ENCODE measurements at regions not wholly inside any gene's neighbourhood (a gene's known extent, or its start where the extent isn't known, plus 50 kb on each side); places are given as distances from the start of the nearest gene placed in this dataset.

- peaks cover 2% of the 10 kb centered on the region for H3K27me3 ChIP-seq (ENCODE audit: low read depth)
- ATAC-seq (no peak), DNase-seq (no peak)
- H3K4me3 ChIP-seq: no peak overlapping the region
- no peaks in the 10 kb centered on the region for H3K36me3 ChIP-seq
- no peaks in the 10 kb centered on the region for H3K9me3 ChIP-seq
- no peak for TF ChIP-seq CTCF (IDR thresholded peaks at IDR 0.05)
- H3K27ac ChIP-seq: no peak overlapping the region
- H3K4me1 ChIP-seq: peaks cover 17% of the 10 kb centered on the region
- intact Hi-C loops (cut with DNase I): no loop called here
Measured at GRCh38 chr4:53680598-53680997, 89.3 kb upstream of the LNX1 start.

- Histone ChIP-seq H3K9me3 (no peaks in the 10 kb centered on the region), H3K27ac (no peak overlapping the region), H3K4me1 (peaks cover 17% of the 10 kb centered on the region), H3K36me3 (no peaks in the 10 kb centered on the region), H3K4me3 (no peak overlapping the region), H3K27me3 (ENCODE audit: low read depth) (peaks cover 2% of the 10 kb centered on the region)
- intact Hi-C loops (cut with DNase I): no loop called here
- ATAC-seq: no peak
- no peak for DNase-seq
- TF ChIP-seq CTCF (IDR thresholded peaks at IDR 0.05): no peak
Measured at GRCh38 chr4:53680168-53680567, 88.9 kb upstream of the LNX1 start.

GRCh38 chr4:53676402-53676871 lies 85.2 kb upstream of the LNX1 start:
- H3K27ac ChIP-seq: peak overlapping the region; percentile 59
- no peak for TF ChIP-seq CTCF (IDR thresholded peaks at IDR 0.05)
- intact Hi-C loops (cut with DNase I): no loop called here
- no peak overlapping the region for H3K4me3 ChIP-seq
- no peaks in the 10 kb centered on the region for H3K36me3 ChIP-seq
- DNase-seq (no peak), ATAC-seq (peak; percentile 84 to 91)
- no peaks in the 10 kb centered on the region for H3K9me3 ChIP-seq
- H3K4me1 ChIP-seq: peaks cover 10% of the 10 kb centered on the region
- H3K27me3 ChIP-seq (ENCODE audit: low read depth): no peaks in the 10 kb centered on the region

- no peak for TF ChIP-seq CTCF (IDR thresholded peaks at IDR 0.05)
- no peaks in the 10 kb centered on the region for H3K36me3 ChIP-seq
- H3K4me1 ChIP-seq: peaks cover 10% of the 10 kb centered on the region
- ATAC-seq (no peak), DNase-seq (no peak)
- H3K27ac ChIP-seq: no peak overlapping the region
- intact Hi-C loops (cut with DNase I): no loop called here
- H3K9me3 ChIP-seq: no peaks in the 10 kb centered on the region
- H3K27me3 ChIP-seq (ENCODE audit: low read depth): no peaks in the 10 kb centered on the region
- no peak overlapping the region for H3K4me3 ChIP-seq
Measured at GRCh38 chr4:53674903-53675302, 83.6 kb upstream of the LNX1 start.

GRCh38 chr4:53672873-53673272 lies 81.6 kb upstream of the LNX1 start:
- Histone ChIP-seq H3K27ac (no peak overlapping the region), H3K27me3 (ENCODE audit: low read depth) (no peaks in the 10 kb centered on the region), H3K4me3 (no peak overlapping the region), H3K9me3 (no peaks in the 10 kb centered on the region), H3K4me1 (peaks cover 10% of the 10 kb centered on the region), H3K36me3 (no peaks in the 10 kb centered on the region)
- no peak for ATAC-seq
- intact Hi-C loops (cut with DNase I): no loop called here
- DNase-seq: no peak
- TF ChIP-seq CTCF (IDR thresholded peaks at IDR 0.05): no peak

- intact Hi-C loops (cut with DNase I): no loop called here
- peaks cover 4% of the 10 kb centered on the region for H3K4me1 ChIP-seq
- TF ChIP-seq CTCF (IDR thresholded peaks at IDR 0.05): no peak
- H3K9me3 ChIP-seq: no peaks in the 10 kb centered on the region
- ATAC-seq (no peak), DNase-seq (no peak)
- no peaks in the 10 kb centered on the region for H3K27me3 ChIP-seq (ENCODE audit: low read depth)
- H3K4me3 ChIP-seq: no peak overlapping the region
- no peaks in the 10 kb centered on the region for H3K36me3 ChIP-seq
- no peak overlapping the region for H3K27ac ChIP-seq
Measured at GRCh38 chr4:53671757-53672156, 80.5 kb upstream of the LNX1 start.
